GM23248 (cell line): ENCODE measurements at regions not wholly inside any gene's neighbourhood (a gene's known extent, or its start where the extent isn't known, plus 50 kb on each side); places are given as distances from the start of the nearest gene placed in this dataset.

ENCODE experiments used
- EZH2 ChIP-seq: fragments of 200-600 bp; sonication (generic); IDR thresholded peaks from 2 replicates; pipeline ENCODE4 v1.6.1; 2018; ENCODE audit warnings: antibody characterized with exemption, mild to moderate bottlenecking; ENCODE audit not compliant: insufficient read depth, poor library complexity, severe bottlenecking
- EZH2phosphoT487 ChIP-seq: fragments of 200-600 bp; sonication (generic); IDR thresholded peaks from 2 replicates; pipeline ENCODE4 v1.6.1; 2018; ENCODE audit warnings: antibody characterized with exemption, moderate library complexity, mild to moderate bottlenecking, low read depth; ENCODE audit not compliant: insufficient read depth

DNA sequence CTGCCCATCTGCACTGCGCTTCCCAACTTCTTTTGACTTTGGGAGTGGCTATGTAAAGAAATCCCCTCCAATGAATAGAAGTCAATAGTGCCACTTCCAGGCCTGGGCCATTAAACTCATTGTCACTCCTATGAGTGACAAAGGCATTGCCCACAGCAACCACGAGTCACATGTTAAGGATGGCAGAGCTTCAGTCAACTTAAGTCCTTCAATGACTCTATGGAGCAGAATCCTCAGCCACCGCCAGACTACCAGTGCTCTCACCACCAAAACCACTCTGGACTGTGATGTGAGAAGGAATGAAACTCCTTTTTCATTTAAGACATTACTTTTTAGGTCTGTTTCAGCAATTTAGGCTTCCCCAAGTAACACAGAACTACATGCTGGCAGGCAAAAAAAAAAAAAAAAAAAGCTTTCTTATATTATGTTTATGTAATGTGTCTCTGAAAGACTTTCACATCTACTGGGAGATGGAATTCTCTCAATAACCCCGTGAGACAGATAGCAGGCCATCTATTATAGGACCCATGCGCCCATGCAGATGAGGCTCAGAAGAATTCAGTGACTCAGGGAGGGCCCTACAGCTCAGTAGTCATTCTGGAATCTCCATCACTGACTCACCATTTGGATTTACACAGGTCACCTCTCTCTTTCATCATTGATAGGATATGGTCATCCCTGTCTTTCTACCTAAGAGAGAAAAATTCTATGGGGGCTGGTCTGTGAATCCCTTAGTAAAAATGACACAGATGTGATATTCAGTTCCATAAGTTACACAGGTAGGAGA is 180.5 kb downstream of the CEMIP2 start:
- TF ChIP-seq EZH2 = no peak
- no peak for TF ChIP-seq EZH2phosphoT487
